ENCODE measurements at regions not wholly inside any gene's neighbourhood (a gene's known extent, or its start where the extent isn't known, plus 50 kb on each side); places are given as distances from the start of the nearest gene placed in this dataset.

- no peak for DNase-seq (ENCODE audit: low spot score)
Measured at GRCh38 chr2:226620176-226620575, 179.4 kb downstream of the IRS1 start.

- DNase-seq (ENCODE audit: low spot score), result no peak
Measured at GRCh38 chr2:226619707-226620106, 179.9 kb downstream of the IRS1 start.

GRCh38 chr2:226618875-226619605 is 180.6 kb downstream of the IRS1 start:
- DNase-seq (ENCODE audit: low spot score), result no peak

GRCh38 chr2:226618544-226618874 is 181.1 kb downstream of the IRS1 start:
- DNase-seq (ENCODE audit: low spot score), result no peak

- no peak for DNase-seq (ENCODE audit: low spot score)
Measured at GRCh38 chr2:226615891-226616290, 183.7 kb downstream of the IRS1 start.

- no peak for DNase-seq (ENCODE audit: low spot score)
Measured at GRCh38 chr2:226611944-226612318, 187.7 kb downstream of the IRS1 start.

GRCh38 chr2:226611196-226611943 is 188.2 kb downstream of the IRS1 start:
- no peak for DNase-seq (ENCODE audit: low spot score)

GRCh38 chr2:226609366-226609765 is 190.3 kb downstream of the IRS1 start:
- no peak for DNase-seq (ENCODE audit: low spot score)

GRCh38 chr2:226608451-226608850 is 191.2 kb downstream of the IRS1 start:
- DNase-seq (ENCODE audit: low spot score), result no peak

- no peak for DNase-seq (ENCODE audit: low spot score)
Measured at GRCh38 chr2:226607379-226607778, 192.2 kb downstream of the IRS1 start.

- no peak for DNase-seq (ENCODE audit: low spot score)
Measured at GRCh38 chr2:226605642-226606041, 194.0 kb downstream of the IRS1 start.

- no peak for DNase-seq (ENCODE audit: low spot score)
Measured at GRCh38 chr2:226603606-226604005, 196.0 kb downstream of the IRS1 start.

GRCh38 chr2:226601881-226602662 is 197.5 kb downstream of the IRS1 start:
- no peak for DNase-seq (ENCODE audit: low spot score)

- no peak for DNase-seq (ENCODE audit: low spot score)
Measured at GRCh38 chr2:226600802-226601201, 198.8 kb downstream of the IRS1 start.

- no peak for DNase-seq (ENCODE audit: low spot score)
Measured at GRCh38 chr2:226600184-226600583, 199.4 kb downstream of the IRS1 start.

- DNase-seq (ENCODE audit: low spot score), result no peak
Measured at GRCh38 chr2:226589043-226589442, 210.6 kb downstream of the IRS1 start.

GRCh38 chr2:226585130-226585561 is 214.5 kb downstream of the IRS1 start:
- DNase-seq (ENCODE audit: low spot score), result no peak

GRCh38 chr2:226584518-226585055 is 215.0 kb downstream of the IRS1 start:
- DNase-seq (ENCODE audit: low spot score), result no peak

- DNase-seq (ENCODE audit: low spot score), result no peak
Measured at GRCh38 chr2:226583715-226584114, 215.9 kb downstream of the IRS1 start.

- DNase-seq (ENCODE audit: low spot score), result no peak
Measured at GRCh38 chr2:226581661-226582060, 218.0 kb downstream of the IRS1 start.

GRCh38 chr2:226581004-226581403 is 218.6 kb downstream of the IRS1 start:
- DNase-seq (ENCODE audit: low spot score), result no peak

- no peak for DNase-seq (ENCODE audit: low spot score)
Measured at GRCh38 chr2:226580403-226580802, 219.2 kb downstream of the IRS1 start.

GRCh38 chr2:226579519-226579918 is 220.1 kb downstream of the IRS1 start:
- DNase-seq (ENCODE audit: low spot score), result no peak

Data from CD4-positive, alpha-beta T cell treated with Interleukin-6 at 100 ng/mL for 8 hours (primary cell).